ENCODE measurements at regions not wholly inside any gene's neighbourhood (a gene's known extent, or its start where the extent isn't known, plus 50 kb on each side); places are given as distances from the start of the nearest gene placed in this dataset.

- no peaks in the 10 kb centered on the region for H4K20me1 ChIP-seq (ENCODE audit: insufficient read depth)
- H3K9me2 ChIP-seq (ENCODE audit: insufficient read depth), result no peaks in the 10 kb centered on the region
- 38 to 39% methylated on average over 6 of the region's 6 CpGs for whole genome bisulfite sequencing, 2 experiments (ENCODE audit: low coverage in 1 of 2, low lambda C conversion rate in 2 of 2, missing lambda C conversion rate in 2 of 2)
- no peak overlapping the region for H3K4me3 ChIP-seq
- no peak overlapping the region for H3K9ac ChIP-seq
- TF ChIP-seq EZH2 (IDR thresholded peaks at IDR 0.05; ENCODE audit: insufficient read depth, poor library complexity, severe bottlenecking), result no peak
- TF ChIP-seq EZH2phosphoT487 (IDR thresholded peaks at IDR 0.05; ENCODE audit: insufficient read depth, low read depth), result no peak
- no peaks in the 10 kb centered on the region for H3K4me1 ChIP-seq (ENCODE audit: insufficient read depth)
- in situ Hi-C loops (cut with MboI), result no loop called here
- no peaks in the 10 kb centered on the region for H3K79me2 ChIP-seq (ENCODE audit: insufficient read depth)
- H3K36me3 ChIP-seq (ENCODE audit: low read depth), result no peaks in the 10 kb centered on the region
- no peaks in the 10 kb centered on the region for H3K9me3 ChIP-seq (ENCODE audit: low read depth)
- H2AFZ ChIP-seq, result no peak overlapping the region
- DNase-seq, result no peak
- no peak overlapping the region for H3K4me2 ChIP-seq (ENCODE audit: unreplicated experiment)
- no peak overlapping the region for H3K27ac ChIP-seq
- no peaks in the 10 kb centered on the region for H3K27me3 ChIP-seq (replicated peaks; ENCODE audit: insufficient read depth)
- no peaks in the 10 kb centered on the region for H3F3A ChIP-seq (ENCODE audit: insufficient read depth)
Measured at GRCh38 chr2:122412360-122412759, 656.9 kb downstream of the TSN start.

DNA sequence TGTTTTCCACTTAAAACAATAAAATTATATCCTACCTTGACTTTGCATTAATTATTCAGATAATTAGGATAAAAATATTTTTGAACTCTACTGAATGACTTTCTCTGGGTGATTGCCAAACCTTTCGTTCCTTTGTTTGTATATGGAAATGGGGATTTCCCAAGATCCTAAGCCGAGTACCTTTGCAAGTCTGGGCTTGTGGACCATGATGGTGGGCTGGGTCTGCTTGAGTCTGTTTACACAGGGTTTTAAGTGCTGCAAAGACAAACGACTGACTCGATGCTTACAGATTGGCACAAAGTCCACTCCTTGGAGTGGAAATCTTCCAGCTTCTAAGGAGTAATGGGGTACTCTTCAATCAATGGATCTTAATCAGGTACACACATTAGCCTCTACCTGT is 659.5 kb downstream of the TSN start:
- Histone ChIP-seq H3K79me2 (ENCODE audit: insufficient read depth) (no peaks in the 10 kb centered on the region), H3F3A (ENCODE audit: insufficient read depth) (no peaks in the 10 kb centered on the region), H4K20me1 (ENCODE audit: insufficient read depth) (no peaks in the 10 kb centered on the region), H3K27me3 (replicated peaks; ENCODE audit: insufficient read depth) (no peaks in the 10 kb centered on the region), H3K9me2 (ENCODE audit: insufficient read depth) (no peaks in the 10 kb centered on the region), H3K36me3 (ENCODE audit: low read depth) (no peaks in the 10 kb centered on the region), H3K9ac (no peak overlapping the region), H3K4me2 (ENCODE audit: unreplicated experiment) (no peak overlapping the region), H3K4me1 (ENCODE audit: insufficient read depth) (no peaks in the 10 kb centered on the region), H3K9me3 (ENCODE audit: low read depth) (no peaks in the 10 kb centered on the region), H3K4me3 (no peak overlapping the region), H3K27ac (no peak overlapping the region), H2AFZ (no peak overlapping the region)
- in situ Hi-C loops (cut with MboI), result no loop called here
- TF ChIP-seq EZH2 (IDR thresholded peaks at IDR 0.05; ENCODE audit: insufficient read depth, poor library complexity, severe bottlenecking), result no peak
- TF ChIP-seq EZH2phosphoT487 (IDR thresholded peaks at IDR 0.05; ENCODE audit: insufficient read depth, low read depth), result no peak
- no peak for DNase-seq
- 44 to 57% methylated on average over 4 of the region's 4 CpGs for whole genome bisulfite sequencing, 2 experiments (ENCODE audit: low coverage in 1 of 2, low lambda C conversion rate in 2 of 2, missing lambda C conversion rate in 2 of 2)

- TF ChIP-seq EZH2 (IDR thresholded peaks at IDR 0.05; ENCODE audit: insufficient read depth, poor library complexity, severe bottlenecking) (no peak), EZH2phosphoT487 (IDR thresholded peaks at IDR 0.05; ENCODE audit: insufficient read depth, low read depth) (no peak)
- H2AFZ ChIP-seq, result no peak overlapping the region
- H3F3A ChIP-seq (ENCODE audit: insufficient read depth), result peaks cover 2% of the 10 kb centered on the region; the same call in 1 of the 2 replicates
- H3K9me2 ChIP-seq (ENCODE audit: insufficient read depth), result no peaks in the 10 kb centered on the region
- H3K4me2 ChIP-seq (ENCODE audit: unreplicated experiment), result no peak overlapping the region
- no peaks in the 10 kb centered on the region for H4K20me1 ChIP-seq (ENCODE audit: insufficient read depth)
- DNase-seq, result no peak
- peaks cover 6% of the 10 kb centered on the region for H3K4me1 ChIP-seq (ENCODE audit: insufficient read depth)
- H3K36me3 ChIP-seq (ENCODE audit: low read depth), result no peaks in the 10 kb centered on the region
- H3K9me3 ChIP-seq (ENCODE audit: low read depth), result no peaks in the 10 kb centered on the region
- no peaks in the 10 kb centered on the region for H3K79me2 ChIP-seq (ENCODE audit: insufficient read depth)
- H3K27me3 ChIP-seq (replicated peaks; ENCODE audit: insufficient read depth), result no peaks in the 10 kb centered on the region
- WGBS, 2 experiments (ENCODE audit: low coverage in 1 of 2, low lambda C conversion rate in 2 of 2, missing lambda C conversion rate in 2 of 2), result 54 to 61% methylated on average over 1 of the region's 1 CpG
- in situ Hi-C loops (cut with MboI), result no loop called here
- no peak overlapping the region for H3K9ac ChIP-seq
- H3K27ac ChIP-seq, result no peak overlapping the region
- H3K4me3 ChIP-seq, result no peak overlapping the region
Measured at GRCh38 chr2:122417114-122417513, 661.7 kb downstream of the TSN start.

- Histone ChIP-seq H3K4me2 (ENCODE audit: unreplicated experiment) (peak overlapping the region; percentile 48), H3K27ac (peak overlapping the region; percentile 67), H3K36me3 (ENCODE audit: low read depth) (no peaks in the 10 kb centered on the region), H3K9ac (no peak overlapping the region), H3K4me1 (ENCODE audit: insufficient read depth) (peaks cover 16% of the 10 kb centered on the region), H4K20me1 (ENCODE audit: insufficient read depth) (no peaks in the 10 kb centered on the region), H3K79me2 (ENCODE audit: insufficient read depth) (no peaks in the 10 kb centered on the region), H3K27me3 (replicated peaks; ENCODE audit: insufficient read depth) (no peaks in the 10 kb centered on the region), H3K9me2 (ENCODE audit: insufficient read depth) (no peaks in the 10 kb centered on the region), H3F3A (ENCODE audit: insufficient read depth) (peaks cover 6% of the 10 kb centered on the region; the same call in 1 of the 2 replicates), H3K4me3 (peak overlapping the region; percentile 23; the same call in 1 of the 2 replicates), H2AFZ (peak overlapping the region; percentile 49; the same call in 1 of the 2 replicates), H3K9me3 (ENCODE audit: low read depth) (no peaks in the 10 kb centered on the region)
- TF ChIP-seq EZH2 (IDR thresholded peaks at IDR 0.05; ENCODE audit: insufficient read depth, poor library complexity, severe bottlenecking), result no peak
- no peak for TF ChIP-seq EZH2phosphoT487 (IDR thresholded peaks at IDR 0.05; ENCODE audit: insufficient read depth, low read depth)
- peak; percentile 45 for DNase-seq
- in situ Hi-C loops (cut with MboI), result no loop called here
Measured at GRCh38 chr2:122421775-122422174, 666.3 kb downstream of the TSN start.
